ENCODE measurements at regions not wholly inside any gene's neighbourhood (a gene's known extent, or its start where the extent isn't known, plus 50 kb on each side); places are given as distances from the start of the nearest gene placed in this dataset.

DNA sequence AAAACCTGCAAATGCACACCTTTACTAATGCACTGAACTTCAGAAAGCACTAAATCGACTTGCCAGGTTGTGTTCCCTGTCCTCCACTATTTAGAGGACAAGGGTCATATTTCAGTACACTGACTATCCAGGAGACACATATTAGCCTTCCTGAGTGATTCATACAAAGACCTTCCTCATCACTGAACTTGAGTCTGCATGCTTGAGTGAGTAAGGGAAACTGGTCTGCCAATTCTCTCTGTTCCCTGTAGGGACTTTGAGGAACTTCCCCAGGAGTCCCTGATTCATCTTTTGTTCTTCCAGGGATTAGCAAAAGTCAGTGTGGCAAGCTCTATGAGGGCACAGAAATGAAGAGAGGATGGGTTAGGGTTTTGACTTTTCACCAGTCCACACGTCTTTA is 565.9 kb downstream of the PDCD6IP start:
- TF ChIP-seq, protein P1, sequence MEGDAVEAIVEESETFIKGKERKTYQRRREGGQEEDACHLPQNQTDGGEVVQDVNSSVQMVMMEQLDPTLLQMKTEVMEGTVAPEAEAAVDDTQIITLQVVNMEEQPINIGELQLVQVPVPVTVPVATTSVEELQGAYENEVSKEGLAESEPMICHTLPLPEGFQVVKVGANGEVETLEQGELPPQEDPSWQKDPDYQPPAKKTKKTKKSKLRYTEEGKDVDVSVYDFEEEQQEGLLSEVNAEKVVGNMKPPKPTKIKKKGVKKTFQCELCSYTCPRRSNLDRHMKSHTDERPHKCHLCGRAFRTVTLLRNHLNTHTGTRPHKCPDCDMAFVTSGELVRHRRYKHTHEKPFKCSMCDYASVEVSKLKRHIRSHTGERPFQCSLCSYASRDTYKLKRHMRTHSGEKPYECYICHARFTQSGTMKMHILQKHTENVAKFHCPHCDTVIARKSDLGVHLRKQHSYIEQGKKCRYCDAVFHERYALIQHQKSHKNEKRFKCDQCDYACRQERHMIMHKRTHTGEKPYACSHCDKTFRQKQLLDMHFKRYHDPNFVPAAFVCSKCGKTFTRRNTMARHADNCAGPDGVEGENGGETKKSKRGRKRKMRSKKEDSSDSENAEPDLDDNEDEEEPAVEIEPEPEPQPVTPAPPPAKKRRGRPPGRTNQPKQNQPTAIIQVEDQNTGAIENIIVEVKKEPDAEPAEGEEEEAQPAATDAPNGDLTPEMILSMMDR (IDR thresholded peaks at IDR 0.05), result no peak
- no peak for TF ChIP-seq POLR2A (IDR thresholded peaks at IDR 0.05)
